ENCODE measurements at regions not wholly inside any gene's neighbourhood (a gene's known extent, or its start where the extent isn't known, plus 50 kb on each side); places are given as distances from the start of the nearest gene placed in this dataset.

DNA sequence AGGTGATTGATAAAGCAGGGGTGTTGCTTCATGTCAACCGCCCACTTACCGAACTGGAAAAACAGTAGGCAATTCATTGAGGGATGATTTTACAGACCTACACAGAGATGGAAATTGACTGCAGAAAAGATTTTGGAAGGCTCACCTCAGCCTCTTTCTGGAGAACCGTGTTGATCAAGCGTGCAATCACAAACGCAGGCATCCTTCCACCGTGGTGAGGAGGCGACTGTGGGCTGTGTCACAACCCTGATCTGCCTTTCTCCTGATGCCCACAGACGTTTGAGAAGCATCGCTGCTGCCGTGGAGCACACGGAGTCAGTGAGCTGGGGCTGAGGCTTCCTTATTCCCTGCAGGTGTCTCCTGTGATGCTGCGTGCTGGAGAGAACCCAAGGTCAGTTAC lies 132.0 kb downstream of the TMEM18 start:
- no peaks in the 10 kb centered on the region for H3K79me2 ChIP-seq (ENCODE audit: control insufficient read depth, insufficient read depth, low read length, unreplicated experiment)
- H3K27me3 ChIP-seq (ENCODE audit: insufficient read depth, low read length) = no peaks in the 10 kb centered on the region
- no peaks in the 10 kb centered on the region for H3K36me3 ChIP-seq (ENCODE audit: insufficient read depth, low read length)
- no peak overlapping the region for H3K27ac ChIP-seq (ENCODE audit: low read depth, low read length)
- H2AFZ ChIP-seq (ENCODE audit: low read length, unreplicated experiment) = no peak overlapping the region
- H3K4me1 ChIP-seq (ENCODE audit: control insufficient read depth, insufficient read depth, low read length, unreplicated experiment) = no peaks in the 10 kb centered on the region
- no peak overlapping the region for H3K4me3 ChIP-seq (ENCODE audit: low read depth, low read length)

DNA sequence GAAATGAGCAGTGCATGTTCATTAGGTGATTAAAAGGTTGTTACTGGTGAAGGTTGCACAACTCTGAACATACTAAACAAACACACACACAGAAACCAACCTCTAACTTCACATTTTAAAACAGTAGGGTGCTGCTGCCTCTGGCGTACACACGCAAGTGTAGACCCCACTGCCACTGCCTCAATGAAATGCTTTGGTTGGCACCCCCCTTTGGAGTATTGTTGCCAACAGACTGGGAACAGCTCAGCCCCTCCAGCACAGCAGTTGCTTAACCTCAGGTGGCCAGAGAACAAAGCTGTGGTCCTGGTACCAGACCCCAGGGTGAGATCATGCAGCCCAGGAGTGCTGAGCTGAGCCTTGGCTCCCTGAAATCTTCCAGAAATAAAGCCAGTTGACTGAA lies 138.6 kb downstream of the TMEM18 start:
- H3K4me1 ChIP-seq (ENCODE audit: control insufficient read depth, insufficient read depth, low read length, unreplicated experiment) = no peaks in the 10 kb centered on the region
- no peaks in the 10 kb centered on the region for H3K36me3 ChIP-seq (ENCODE audit: insufficient read depth, low read length)
- H3K27me3 ChIP-seq (ENCODE audit: insufficient read depth, low read length) = no peaks in the 10 kb centered on the region
- H3K79me2 ChIP-seq (ENCODE audit: control insufficient read depth, insufficient read depth, low read length, unreplicated experiment) = no peaks in the 10 kb centered on the region
- H3K27ac ChIP-seq (ENCODE audit: low read depth, low read length) = no peak overlapping the region
- H3K4me3 ChIP-seq (ENCODE audit: low read depth, low read length) = no peak overlapping the region
- no peak overlapping the region for H2AFZ ChIP-seq (ENCODE audit: low read length, unreplicated experiment)

DNA sequence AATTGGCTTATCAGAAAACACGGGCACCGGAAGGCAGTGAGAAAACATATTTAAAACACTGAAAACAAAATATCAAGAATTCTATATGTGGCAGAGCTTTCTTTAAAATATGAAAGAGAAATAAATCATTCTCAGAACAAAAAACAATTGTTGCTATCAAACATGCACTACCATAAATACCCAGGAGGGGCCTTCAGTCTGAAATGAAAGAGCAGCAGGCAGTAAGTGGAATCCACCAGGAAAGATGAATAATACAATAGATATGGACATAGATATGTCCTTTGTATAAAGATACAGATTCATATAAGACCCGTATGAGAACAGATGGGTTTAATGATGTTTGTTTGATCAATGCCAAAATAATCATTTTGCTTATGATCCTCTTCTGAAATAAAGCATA lies 142.0 kb downstream of the TMEM18 start:
- H3K4me3 ChIP-seq (ENCODE audit: low read depth, low read length) = no peak overlapping the region

DNA sequence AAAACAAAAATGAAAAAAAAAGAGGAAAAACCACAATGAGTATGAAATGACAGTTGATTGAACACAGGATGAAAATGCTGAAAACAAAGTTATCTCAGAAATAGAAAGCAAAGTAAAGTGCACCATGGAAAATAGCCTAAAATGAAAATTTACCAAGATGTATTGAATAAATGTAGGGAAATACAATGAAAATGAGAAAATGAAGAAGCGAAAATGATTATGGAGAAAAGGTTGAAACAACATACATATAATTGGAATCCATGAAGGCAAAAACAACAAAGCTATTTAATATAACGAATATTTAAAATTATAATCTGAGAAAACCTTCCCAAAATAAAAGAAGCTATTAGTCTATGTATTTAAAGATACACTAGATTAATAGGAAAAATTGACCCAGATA lies 147.4 kb downstream of the TMEM18 start:
- Histone ChIP-seq H3K79me2 (ENCODE audit: control insufficient read depth, insufficient read depth, low read length, unreplicated experiment) (no peaks in the 10 kb centered on the region), H3K27ac (ENCODE audit: low read depth, low read length) (no peak overlapping the region), H3K27me3 (ENCODE audit: insufficient read depth, low read length) (no peaks in the 10 kb centered on the region), H3K36me3 (ENCODE audit: insufficient read depth, low read length) (no peaks in the 10 kb centered on the region), H2AFZ (ENCODE audit: low read length, unreplicated experiment) (no peak overlapping the region), H3K4me1 (ENCODE audit: control insufficient read depth, insufficient read depth, low read length, unreplicated experiment) (no peaks in the 10 kb centered on the region), H3K4me3 (ENCODE audit: low read depth, low read length) (no peak overlapping the region)

More for the DNA sequence above, 142.0 kb downstream of the TMEM18 start:
- H3K36me3 ChIP-seq (ENCODE audit: insufficient read depth, low read length) = no peaks in the 10 kb centered on the region
- no peaks in the 10 kb centered on the region for H3K27me3 ChIP-seq (ENCODE audit: insufficient read depth, low read length)
- no peaks in the 10 kb centered on the region for H3K79me2 ChIP-seq (ENCODE audit: control insufficient read depth, insufficient read depth, low read length, unreplicated experiment)
- H3K27ac ChIP-seq (ENCODE audit: low read depth, low read length) = no peak overlapping the region
- H2AFZ ChIP-seq (ENCODE audit: low read length, unreplicated experiment) = no peak overlapping the region
- H3K4me1 ChIP-seq (ENCODE audit: control insufficient read depth, insufficient read depth, low read length, unreplicated experiment) = no peaks in the 10 kb centered on the region

DNA sequence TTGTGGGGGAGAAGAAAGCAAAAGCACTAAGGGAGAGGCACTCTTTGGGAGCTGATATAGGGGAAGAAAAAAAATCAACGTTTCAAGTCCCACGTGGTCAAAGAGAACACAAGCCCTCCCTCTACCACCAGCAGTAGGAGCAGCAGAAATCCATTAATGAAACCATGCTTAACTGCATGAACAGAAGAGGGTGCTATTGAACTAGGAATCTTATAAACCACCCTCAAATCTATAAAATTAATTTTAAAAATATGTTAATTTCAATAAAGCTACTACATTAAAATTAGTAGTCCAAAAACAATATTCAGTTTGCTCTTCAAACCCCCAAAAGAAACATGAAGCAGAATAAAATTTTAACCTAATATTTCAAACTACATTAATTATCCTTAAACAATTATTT lies 147.8 kb downstream of the TMEM18 start:
- Histone ChIP-seq H3K27ac (ENCODE audit: low read depth, low read length) (no peak overlapping the region), H3K4me1 (ENCODE audit: control insufficient read depth, insufficient read depth, low read length, unreplicated experiment) (no peaks in the 10 kb centered on the region), H3K4me3 (ENCODE audit: low read depth, low read length) (no peak overlapping the region), H2AFZ (ENCODE audit: low read length, unreplicated experiment) (no peak overlapping the region), H3K36me3 (ENCODE audit: insufficient read depth, low read length) (no peaks in the 10 kb centered on the region), H3K79me2 (ENCODE audit: control insufficient read depth, insufficient read depth, low read length, unreplicated experiment) (no peaks in the 10 kb centered on the region), H3K27me3 (ENCODE audit: insufficient read depth, low read length) (no peaks in the 10 kb centered on the region)

DNA sequence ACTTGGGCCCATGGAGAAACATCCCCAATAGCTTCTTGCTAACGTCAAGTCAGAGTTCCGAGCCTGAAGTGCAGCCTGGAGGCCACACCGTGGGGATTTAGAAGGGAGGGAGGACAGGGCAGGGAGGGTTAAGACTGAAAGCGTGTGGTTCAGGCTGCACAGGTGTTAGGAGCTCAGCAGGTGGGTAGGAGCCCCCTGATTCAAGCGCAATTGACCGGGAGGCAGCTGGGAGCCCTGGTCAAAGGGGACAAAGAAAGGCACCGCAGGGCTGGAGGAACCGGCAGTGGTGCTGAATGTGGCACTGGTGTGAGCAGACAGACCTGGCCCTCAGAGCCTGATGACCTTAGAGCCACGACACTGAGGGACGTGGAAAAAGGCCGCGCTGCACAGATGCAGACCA lies 149.6 kb downstream of the TMEM18 start:
- H3K79me2 ChIP-seq (ENCODE audit: control insufficient read depth, insufficient read depth, low read length, unreplicated experiment) = no peaks in the 10 kb centered on the region
- no peak overlapping the region for H2AFZ ChIP-seq (ENCODE audit: low read length, unreplicated experiment)
- H3K4me3 ChIP-seq (ENCODE audit: low read depth, low read length) = no peak overlapping the region
- no peaks in the 10 kb centered on the region for H3K27me3 ChIP-seq (ENCODE audit: insufficient read depth, low read length)
- H3K4me1 ChIP-seq (ENCODE audit: control insufficient read depth, insufficient read depth, low read length, unreplicated experiment) = no peaks in the 10 kb centered on the region
- H3K27ac ChIP-seq (ENCODE audit: low read depth, low read length) = no peak overlapping the region
- H3K36me3 ChIP-seq (ENCODE audit: insufficient read depth, low read length) = no peaks in the 10 kb centered on the region

DNA sequence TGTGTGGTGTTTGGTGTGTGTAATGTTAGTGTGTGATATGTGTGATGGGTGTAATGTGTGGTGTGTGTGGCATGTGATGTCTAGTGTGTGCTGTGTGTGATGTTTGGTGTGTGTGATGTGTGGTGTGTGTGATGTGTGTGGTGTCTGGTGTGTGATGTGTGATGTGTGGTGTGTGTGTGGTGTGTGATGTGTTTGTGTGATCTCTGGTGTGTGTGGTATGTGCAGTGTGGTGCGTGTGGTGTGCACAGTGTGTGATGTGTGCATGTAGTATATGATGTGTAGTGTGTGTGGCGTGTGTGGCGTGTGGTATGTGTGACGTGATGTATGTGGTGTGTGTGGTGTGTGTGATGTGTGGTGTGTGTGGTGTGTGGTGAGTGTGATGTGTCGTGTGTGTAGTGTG lies 150.3 kb downstream of the TMEM18 start:
- Histone ChIP-seq H3K4me1 (ENCODE audit: control insufficient read depth, insufficient read depth, low read length, unreplicated experiment) (no peaks in the 10 kb centered on the region), H3K36me3 (ENCODE audit: insufficient read depth, low read length) (no peaks in the 10 kb centered on the region), H3K4me3 (ENCODE audit: low read depth, low read length) (no peak overlapping the region), H2AFZ (ENCODE audit: low read length, unreplicated experiment) (no peak overlapping the region), H3K79me2 (ENCODE audit: control insufficient read depth, insufficient read depth, low read length, unreplicated experiment) (no peaks in the 10 kb centered on the region), H3K27ac (ENCODE audit: low read depth, low read length) (no peak overlapping the region), H3K27me3 (ENCODE audit: insufficient read depth, low read length) (no peaks in the 10 kb centered on the region)

DNA sequence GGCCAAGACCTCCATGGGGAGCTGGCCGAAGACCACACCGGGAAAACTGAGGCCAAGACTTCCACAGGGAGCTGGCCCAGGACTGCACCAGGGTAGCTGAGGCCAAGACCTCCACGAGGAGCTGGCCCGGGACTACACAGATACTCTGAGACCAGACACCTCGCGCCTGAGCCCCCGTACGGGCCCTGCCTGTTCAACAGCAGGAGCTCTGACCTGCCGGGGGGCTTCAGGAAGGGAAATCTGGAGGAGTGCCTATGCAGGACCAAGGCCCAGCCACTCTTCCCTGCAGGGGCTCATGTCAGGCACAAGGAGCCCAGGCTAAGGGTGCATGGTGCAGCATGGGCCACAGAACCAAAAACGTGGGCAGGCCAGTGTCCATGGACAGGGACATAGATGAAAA lies 151.6 kb downstream of the TMEM18 start:
- H2AFZ ChIP-seq (ENCODE audit: low read length, unreplicated experiment) = no peak overlapping the region
- H3K36me3 ChIP-seq (ENCODE audit: insufficient read depth, low read length) = no peaks in the 10 kb centered on the region
- H3K4me3 ChIP-seq (ENCODE audit: low read depth, low read length) = no peak overlapping the region
- no peaks in the 10 kb centered on the region for H3K27me3 ChIP-seq (ENCODE audit: insufficient read depth, low read length)
- H3K79me2 ChIP-seq (ENCODE audit: control insufficient read depth, insufficient read depth, low read length, unreplicated experiment) = no peaks in the 10 kb centered on the region
- no peak overlapping the region for H3K27ac ChIP-seq (ENCODE audit: low read depth, low read length)
- H3K4me1 ChIP-seq (ENCODE audit: control insufficient read depth, insufficient read depth, low read length, unreplicated experiment) = no peaks in the 10 kb centered on the region

DNA sequence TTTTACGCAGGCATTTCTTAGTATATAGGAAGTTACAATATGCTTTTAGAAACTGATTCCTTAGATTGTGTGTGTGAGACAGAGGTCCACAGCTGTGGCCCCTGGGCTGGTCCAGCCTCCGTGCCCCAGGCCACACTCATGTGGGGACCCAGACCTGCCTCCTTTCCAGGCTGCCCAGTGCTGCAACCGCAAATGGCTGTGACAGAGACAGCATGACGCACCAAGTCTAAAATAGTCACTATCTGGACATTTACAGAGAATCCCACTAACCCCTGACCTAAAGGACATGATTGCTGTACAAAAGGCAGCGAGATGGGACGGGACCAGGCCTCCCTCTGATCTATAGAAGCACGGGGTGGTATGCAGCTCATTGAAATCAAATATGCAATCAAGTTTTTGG lies 152.2 kb downstream of the TMEM18 start:
- H3K36me3 ChIP-seq (ENCODE audit: insufficient read depth, low read length) = no peaks in the 10 kb centered on the region
- H3K27ac ChIP-seq (ENCODE audit: low read depth, low read length) = no peak overlapping the region
- H3K27me3 ChIP-seq (ENCODE audit: insufficient read depth, low read length) = no peaks in the 10 kb centered on the region
- H3K79me2 ChIP-seq (ENCODE audit: control insufficient read depth, insufficient read depth, low read length, unreplicated experiment) = no peaks in the 10 kb centered on the region
- H3K4me1 ChIP-seq (ENCODE audit: control insufficient read depth, insufficient read depth, low read length, unreplicated experiment) = no peaks in the 10 kb centered on the region
- H3K4me3 ChIP-seq (ENCODE audit: low read depth, low read length) = no peak overlapping the region
- H2AFZ ChIP-seq (ENCODE audit: low read length, unreplicated experiment) = no peak overlapping the region

DNA sequence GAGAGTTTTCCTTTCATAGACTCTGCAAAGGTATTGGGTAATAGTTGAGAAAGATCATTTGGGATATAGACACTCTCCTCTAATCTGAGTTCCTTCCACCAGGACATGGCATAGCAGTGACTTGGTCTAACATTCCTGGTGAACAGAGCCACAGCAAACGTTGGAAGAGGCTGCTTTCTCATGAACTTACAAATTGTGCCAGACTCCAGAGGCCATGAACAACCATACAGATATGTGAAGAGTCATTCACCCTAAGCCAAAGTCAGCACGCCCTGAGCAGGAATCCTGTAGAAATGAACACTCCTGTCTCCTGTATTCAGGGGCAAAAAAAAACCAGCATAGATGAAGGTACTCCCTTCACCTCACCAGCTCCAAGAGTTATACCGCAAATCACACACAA lies 152.8 kb downstream of the TMEM18 start:
- Histone ChIP-seq H3K4me1 (ENCODE audit: control insufficient read depth, insufficient read depth, low read length, unreplicated experiment) (no peaks in the 10 kb centered on the region), H3K4me3 (ENCODE audit: low read depth, low read length) (no peak overlapping the region), H3K27ac (ENCODE audit: low read depth, low read length) (no peak overlapping the region), H3K27me3 (ENCODE audit: insufficient read depth, low read length) (no peaks in the 10 kb centered on the region), H3K36me3 (ENCODE audit: insufficient read depth, low read length) (no peaks in the 10 kb centered on the region), H2AFZ (ENCODE audit: low read length, unreplicated experiment) (no peak overlapping the region), H3K79me2 (ENCODE audit: control insufficient read depth, insufficient read depth, low read length, unreplicated experiment) (no peaks in the 10 kb centered on the region)

DNA sequence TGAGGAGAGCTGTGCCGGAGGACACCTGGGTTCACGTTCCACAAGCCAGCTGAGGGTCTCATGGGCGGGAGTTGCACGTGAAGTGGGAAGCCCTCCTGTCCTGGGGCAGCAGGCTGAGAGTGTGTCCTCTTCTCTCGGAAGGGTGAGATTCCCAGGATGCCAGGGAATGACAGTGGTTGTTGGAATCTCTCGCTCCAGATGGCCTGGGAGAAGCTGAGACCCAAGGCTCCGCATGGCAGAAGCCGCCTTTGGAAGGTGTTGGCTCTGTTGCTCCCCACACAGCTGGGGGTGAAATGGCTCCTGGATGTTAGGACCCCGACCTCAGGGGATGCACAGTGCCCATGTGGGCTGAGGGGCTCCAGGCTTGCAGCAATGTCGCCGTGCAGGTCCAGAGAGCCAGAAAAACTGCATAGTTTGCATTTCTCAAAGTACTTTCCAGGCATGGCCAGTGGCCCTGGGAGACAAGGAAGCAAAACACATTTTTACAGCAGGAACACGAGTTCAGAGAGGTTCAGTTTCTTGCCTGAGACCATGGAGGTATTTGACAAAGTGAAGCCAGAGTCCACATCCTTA lies 153.4 kb downstream of the TMEM18 start:
- Histone ChIP-seq H2AFZ (ENCODE audit: low read length, unreplicated experiment) (no peak overlapping the region), H3K27ac (ENCODE audit: low read depth, low read length) (no peak overlapping the region), H3K4me1 (ENCODE audit: control insufficient read depth, insufficient read depth, low read length, unreplicated experiment) (no peaks in the 10 kb centered on the region), H3K36me3 (ENCODE audit: insufficient read depth, low read length) (no peaks in the 10 kb centered on the region), H3K79me2 (ENCODE audit: control insufficient read depth, insufficient read depth, low read length, unreplicated experiment) (no peaks in the 10 kb centered on the region), H3K4me3 (ENCODE audit: low read depth, low read length) (no peak overlapping the region), H3K27me3 (ENCODE audit: insufficient read depth, low read length) (no peaks in the 10 kb centered on the region)

All from ACC112 (cell line).